H1 (cell line): ENCODE measurements at regions not wholly inside any gene's neighbourhood (a gene's known extent, or its start where the extent isn't known, plus 50 kb on each side); places are given as distances from the start of the nearest gene placed in this dataset.

Experiments
- CTCF ChIA-PET: fragments of 300-600 bp; sonication (Branson Sonifier 250); formaldehyde crosslinking; loops from one replicate; lab custom pipeline; 2021; ENCODE audit not compliant: partially characterized antibody; lab: Charles Lee
- POLR2A ChIA-PET: fragments of 300-600 bp; sonication (Branson Sonifier 250); formaldehyde crosslinking; loops from one replicate; lab custom pipeline; 2021; ENCODE audit warnings: inconsistent platforms; ENCODE audit not compliant: partially characterized antibody; lab: Charles Lee
- DNase-seq, 2 experiments: peaks; one replicate each; pipeline versions ENCODE4 v3.0.0 to v3.0.0-alpha.2; 2010 to 2022; ENCODE audit warnings: low spot score in 2 of 2, low read depth in 1 of 2, mixed read lengths in 1 of 2
- FAIRE-seq: peaks from 2 replicates; lab custom pipeline; 2011; peaks lifted over from hg19 to GRCh38; lab: Jason Lieb, UNC
- H2AFZ ChIP-seq: 2 replicates; pipeline ENCODE4 v1.8.1; 2012; ENCODE audit warnings: low read length, inconsistent platforms
- H2AK5ac ChIP-seq: 2 replicates; pipeline ENCODE4 v1.6.1; 2013; ENCODE audit warnings: low read depth, low read length
- H2BK120ac ChIP-seq: replicated peaks from 2 replicates; pipeline ENCODE3; 2013; ENCODE audit warnings: low read depth, low read length, inconsistent platforms
- H2BK12ac ChIP-seq: 2 replicates; pipeline ENCODE4 v1.6.1; 2013; ENCODE audit warnings: low read depth, low read length
- H2BK15ac ChIP-seq: 2 replicates; pipeline ENCODE4 v1.6.1; 2013; ENCODE audit warnings: low read length
- H2BK20ac ChIP-seq: 2 replicates; pipeline ENCODE4 v1.6.1; 2013; ENCODE audit warnings: low read length
- H2BK5ac ChIP-seq: 2 replicates; pipeline ENCODE4 v1.6.1; 2013; ENCODE audit warnings: low read depth, low read length
- H3K14ac ChIP-seq: 2 replicates; pipeline ENCODE4 v1.6.1; 2013; ENCODE audit warnings: inconsistent platforms; ENCODE audit not compliant: insufficient read length
- H3K18ac ChIP-seq: 2 replicates; pipeline ENCODE4 v1.6.1; 2013; ENCODE audit warnings: low read length; ENCODE audit errors: extremely low read depth
- H3K23ac ChIP-seq: 2 replicates; pipeline ENCODE4 v1.6.1; 2013; ENCODE audit warnings: inconsistent platforms; ENCODE audit not compliant: insufficient read length
- H3K23me2 ChIP-seq: 2 replicates; pipeline ENCODE4 v1.6.1; 2013; ENCODE audit warnings: low read depth, low read length
- H3K27ac ChIP-seq: 2 replicates; pipeline ENCODE4 v1.6.1; 2011; ENCODE audit warnings: low read depth, low read length, inconsistent platforms
- H3K27me3 ChIP-seq, 4 experiments: replicated peaks in 1 of 4; 1 replicate in 1 of 4; 2 replicates in 3 of 4; pipeline versions ENCODE4 v1.6.1 to v1.8.1; 2011 to 2013; ENCODE audit warnings: low read length in 3 of 4, mild to moderate bottlenecking in 3 of 4, inconsistent platforms in 2 of 4, mixed read lengths in 2 of 4, moderate library complexity in 1 of 4; ENCODE audit not compliant: control insufficient read depth in 3 of 4, insufficient read depth in 3 of 4; ENCODE audit errors: extremely low read depth in 1 of 4
- H3K36me3 ChIP-seq, 4 experiments: 2 replicates each; pipeline versions ENCODE4 v1.6.1 to v1.8.1; 2011 to 2013; ENCODE audit warnings: mild to moderate bottlenecking in 4 of 4, low read length in 3 of 4, moderate library complexity in 2 of 4, control low read depth in 1 of 4, inconsistent platforms in 1 of 4; ENCODE audit not compliant: insufficient read depth in 4 of 4, control insufficient read depth in 2 of 4
- H3K4ac ChIP-seq: replicated peaks from 2 replicates; pipeline ENCODE3; 2013; ENCODE audit warnings: low read length, low read depth, mixed read lengths, inconsistent platforms; ENCODE audit not compliant: insufficient read length
- H3K4me1 ChIP-seq, 4 experiments: replicated peaks in 1 of 4; 1 replicate in 1 of 4; 2 replicates in 3 of 4; pipeline versions ENCODE4 v1.6.1 to v1.8.1; 2011 to 2013; ENCODE audit warnings: low read length in 3 of 4, inconsistent platforms in 2 of 4, mixed read lengths in 1 of 4; ENCODE audit not compliant: insufficient read depth in 4 of 4, control insufficient read depth in 3 of 4
- H3K4me2 ChIP-seq, 2 experiments: 2 replicates each; pipeline versions ENCODE4 v1.6.1 to v1.8.1; 2011 to 2013; ENCODE audit warnings: low read depth in 2 of 2, low read length in 2 of 2, control low read depth in 1 of 2, inconsistent platforms in 1 of 2, mild to moderate bottlenecking in 1 of 2; ENCODE audit not compliant: insufficient read depth in 1 of 2
- H3K4me3 ChIP-seq, 4 experiments: fragments of 200-600, 300-600 bp in 1 of 4; sonication (generic), shearing (Covaris generic), sonication (Bioruptor Twin) in 1 of 4; 2 replicates each; pipeline versions ENCODE4 v1.5.1 to v1.8.1; 2011 to 2016; ENCODE audit warnings: low read length in 4 of 4, low read depth in 3 of 4, control low read depth in 2 of 4, inconsistent platforms in 2 of 4, mild to moderate bottlenecking in 2 of 4, mixed read lengths in 1 of 4, moderate library complexity in 1 of 4; ENCODE audit not compliant: insufficient read depth in 2 of 4; ENCODE audit errors: extremely low read depth in 1 of 4
- H3K56ac ChIP-seq: replicated peaks from 2 replicates; pipeline ENCODE3; 2013; ENCODE audit warnings: low read depth, mild to moderate bottlenecking, mixed read lengths, low read length, inconsistent platforms; ENCODE audit not compliant: insufficient read length
- H3K79me1 ChIP-seq: 2 replicates; pipeline ENCODE4 v1.6.1; 2013; ENCODE audit warnings: low read depth, low read length, control low read depth
- H3K79me2 ChIP-seq, 2 experiments: 2 replicates each; pipeline versions ENCODE4 v1.6.1 to v1.8.1; 2012 to 2013; ENCODE audit warnings: low read length in 2 of 2, mild to moderate bottlenecking in 2 of 2, inconsistent platforms in 1 of 2; ENCODE audit not compliant: insufficient read depth in 2 of 2, control insufficient read depth in 1 of 2
- H3K9ac ChIP-seq, 4 experiments: replicated peaks in 1 of 4; 1 replicate in 1 of 4; 2 replicates in 3 of 4; pipeline versions ENCODE4 v1.6.1 to v1.8.1; 2011 to 2013; ENCODE audit warnings: low read depth in 3 of 4, low read length in 3 of 4, control low read depth in 2 of 4, mild to moderate bottlenecking in 2 of 4, moderate library complexity in 2 of 4, inconsistent platforms in 1 of 4; ENCODE audit errors: extremely low read depth in 1 of 4
- H3K9me3 ChIP-seq, 2 experiments: 2 replicates each; pipeline versions ENCODE4 v1.6.1 to v1.8.1; 2012 to 2013; ENCODE audit warnings: mild to moderate bottlenecking in 2 of 2, moderate library complexity in 2 of 2, control low read depth in 1 of 2, inconsistent platforms in 1 of 2, low read depth in 1 of 2, low read length in 1 of 2, mixed read lengths in 1 of 2; ENCODE audit not compliant: insufficient read depth in 2 of 2
- H4K20me1 ChIP-seq, 2 experiments: replicated peaks in 1 of 2; 2 replicates each; pipeline versions ENCODE3 to v1.8.1; 2011 to 2013; ENCODE audit warnings: inconsistent platforms in 2 of 2, low read length in 2 of 2, mild to moderate bottlenecking in 1 of 2; ENCODE audit not compliant: insufficient read depth in 2 of 2, control insufficient read depth in 1 of 2
- H4K5ac ChIP-seq: 2 replicates; pipeline ENCODE4 v1.6.1; 2013; ENCODE audit warnings: low read length, low read depth, mixed read lengths, inconsistent platforms; ENCODE audit not compliant: insufficient read length
- H4K8ac ChIP-seq: 2 replicates; pipeline ENCODE4 v1.8.0; 2013; ENCODE audit warnings: mild to moderate bottlenecking, moderate library complexity, low read length, inconsistent platforms; ENCODE audit not compliant: insufficient read depth; ENCODE audit errors: extremely low read depth
- H4K91ac ChIP-seq: replicated peaks from 2 replicates; pipeline ENCODE3; 2013; ENCODE audit warnings: low read length, mixed read lengths, inconsistent platforms; ENCODE audit not compliant: insufficient read length
- RFX5 ChIP-seq: IDR thresholded peaks from 2 replicates; pipeline ENCODE4 v1.6.1; 2011; ENCODE audit warnings: low read depth, low read length, improper control_type of control experiment, borderline replicate concordance
- RXRA ChIP-seq: IDR thresholded peaks from 2 replicates; pipeline ENCODE4 v1.6.1; 2011; ENCODE audit warnings: low read depth, mild to moderate bottlenecking, low read length, moderate library complexity; ENCODE audit not compliant: insufficient read depth
- SAP30 ChIP-seq: fragments of 300-600 bp; sonication (generic); IDR thresholded peaks from 2 replicates; pipeline ENCODE4 v1.7.1; 2012; ENCODE audit warnings: low read length, moderate library complexity, mild to moderate bottlenecking, inconsistent platforms; ENCODE audit not compliant: insufficient read depth, insufficient replicate concordance
- WGBS, 2 experiments: shearing (Covaris generic) in 1 of 2; methylation state at CpG; one replicate each; pipeline versions ENCODE4 v1.1.6 to v1.1.7; 2013 to 2015; ENCODE audit warnings: low lambda C conversion rate in 2 of 2, mixed read lengths in 2 of 2, inconsistent platforms in 1 of 2, low coverage in 1 of 2, missing lambda C conversion rate in 1 of 2; ENCODE audit not compliant: insufficient replicate concordance in 2 of 2, insufficient coverage in 1 of 2, insufficient read length in 1 of 2; ENCODE audit errors: extremely low coverage in 1 of 2, missing lambda C conversion rate in 1 of 2; 5-methylcytosine and 5-hydroxymethylcytosine counted together

GRCh38 chr10:8273749-8274148, 219.3 kb downstream of the GATA3 start:
- H3K23ac ChIP-seq = no peak overlapping the region
- H4K5ac ChIP-seq = no peak overlapping the region
- POLR2A ChIA-PET = no interaction called here
- H4K8ac ChIP-seq = no peak overlapping the region
- H2BK120ac ChIP-seq = no peak overlapping the region
- H2BK20ac ChIP-seq = no peak overlapping the region
- FAIRE-seq (no peak), DNase-seq (no peak)
- no peak overlapping the region for H2AFZ ChIP-seq
- no peaks in the 10 kb centered on the region for H3K36me3 ChIP-seq
- 83% methylated on average over 2 of the region's 2 CpGs; no CpG with 5 or more reads in 1 of the 2 experiments for WGBS, 2 experiments
- no peak overlapping the region for H3K4me3 ChIP-seq
- no peaks in the 10 kb centered on the region for H3K23me2 ChIP-seq
- no peak overlapping the region for H3K27ac ChIP-seq
- CTCF ChIA-PET = interaction anchor here (1.0 kb wide), 1 partner anchor 17 kb away, joined by 3 read pairs; no protein-coding TSS in a partner anchor
- H4K91ac ChIP-seq = no peak overlapping the region
- H3K4ac ChIP-seq = no peak overlapping the region
- no peak overlapping the region for H3K9ac ChIP-seq
- H2BK15ac ChIP-seq = no peak overlapping the region
- H2AK5ac ChIP-seq = no peak overlapping the region
- H3K79me2 ChIP-seq = no peaks in the 10 kb centered on the region
- H3K4me1 ChIP-seq = no peaks in the 10 kb centered on the region
- no peak overlapping the region for H3K56ac ChIP-seq
- H3K79me1 ChIP-seq = no peaks in the 10 kb centered on the region
- no peaks in the 10 kb centered on the region for H3K9me3 ChIP-seq
- no peaks in the 10 kb centered on the region; a peak in 2 of 7 replicates for H3K27me3 ChIP-seq
- no peak overlapping the region for H3K4me2 ChIP-seq
- no peak overlapping the region for H2BK5ac ChIP-seq
- H3K18ac ChIP-seq = no peak overlapping the region
- peaks cover 0 to 2% of the 10 kb centered on the region in 2 experiments for H4K20me1 ChIP-seq
- no peak overlapping the region for H2BK12ac ChIP-seq
- no peak overlapping the region for H3K14ac ChIP-seq
- no peak for TF ChIP-seq RFX5
- no peak for TF ChIP-seq RXRA
- no peak for TF ChIP-seq SAP30
